ENCODE measurements at regions not wholly inside any gene's neighbourhood (a gene's known extent, or its start where the extent isn't known, plus 50 kb on each side); places are given as distances from the start of the nearest gene placed in this dataset.
"Not testable (repeated sequence)": the region's sequence is repeated elsewhere in the genome, so short reads cannot be mapped to it uniquely, and the experiment has no call there.

GRCh38 chr9:63912451-63912850, 1372.6 kb downstream of the FOXD4L5 start:
- intact Hi-C loops (cut with DNase I; ENCODE audit: low total_unique reads); H3K27ac ChIP-seq; H3K4me1 ChIP-seq; H3K27me3 ChIP-seq; H3K36me3 ChIP-seq; DNase-seq; H3K4me3 ChIP-seq: not testable (repeated sequence)
- peaks cover 0 to 36% (median 26%) of the 10 kb centered on the region in 4 donors for H3K9me3 ChIP-seq
- 69 to 82% (median 77%) methylated on average over 6 of the region's 6 CpGs for WGBS, 5 donors

- H3K36me3 ChIP-seq; H3K27me3 ChIP-seq; DNase-seq; H3K27ac ChIP-seq; H3K4me1 ChIP-seq; intact Hi-C loops (cut with DNase I; ENCODE audit: low total_unique reads); H3K4me3 ChIP-seq: not testable (repeated sequence)
- H3K9me3 ChIP-seq, result peaks cover 0 to 27% (median 11%) of the 10 kb centered on the region in 4 donors
- 53 to 68% (median 57%) methylated on average over 3 of the region's 3 CpGs for WGBS, 5 donors
Observed at GRCh38 chr9:63909076-63909475, 1375.9 kb downstream of the FOXD4L5 start.

- H3K4me3 ChIP-seq; H3K4me1 ChIP-seq; intact Hi-C loops (cut with DNase I; ENCODE audit: low total_unique reads); H3K27ac ChIP-seq; H3K27me3 ChIP-seq; H3K36me3 ChIP-seq; DNase-seq: not testable (repeated sequence)
- H3K9me3 ChIP-seq, result peaks cover 0 to 24% (median 7%) of the 10 kb centered on the region in 4 donors
- WGBS, 5 donors, result 81 to 90% (median 85%) methylated on average over 6 to 16 of the region's 16 CpGs
Observed at GRCh38 chr9:63899637-63900190, 1385.3 kb downstream of the FOXD4L5 start.

DNA sequence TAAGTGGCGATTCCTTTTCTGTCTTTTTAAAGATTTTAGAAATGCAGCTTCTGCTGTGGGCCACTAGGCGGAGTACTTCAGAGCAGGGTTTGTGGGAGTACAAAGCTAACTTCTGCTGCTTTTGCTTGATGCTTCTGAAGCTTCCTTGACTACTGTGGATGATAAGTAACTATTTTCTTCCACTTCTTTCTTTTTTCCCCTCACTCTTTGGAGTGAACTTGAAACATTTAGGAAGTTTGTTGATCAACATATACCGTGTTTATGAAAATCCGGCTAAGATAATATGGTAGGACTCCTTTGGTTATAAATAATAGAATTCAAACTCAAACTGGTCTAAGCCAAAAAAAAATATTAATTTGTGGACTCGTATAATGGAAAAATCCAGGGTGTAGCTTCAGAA, 1403.6 kb downstream of the FOXD4L5 start:
- H3K36me3 ChIP-seq; H3K27ac ChIP-seq; intact Hi-C loops (cut with DNase I; ENCODE audit: low total_unique reads); DNase-seq; H3K4me3 ChIP-seq; H3K27me3 ChIP-seq; H3K4me1 ChIP-seq: not testable (repeated sequence)
- peaks cover 0 to 13% (median 0%) of the 10 kb centered on the region in 4 donors for H3K9me3 ChIP-seq
- 61 to 66% (median 64%) methylated on average over 4 of the region's 5 CpGs for WGBS, 5 donors

DNA sequence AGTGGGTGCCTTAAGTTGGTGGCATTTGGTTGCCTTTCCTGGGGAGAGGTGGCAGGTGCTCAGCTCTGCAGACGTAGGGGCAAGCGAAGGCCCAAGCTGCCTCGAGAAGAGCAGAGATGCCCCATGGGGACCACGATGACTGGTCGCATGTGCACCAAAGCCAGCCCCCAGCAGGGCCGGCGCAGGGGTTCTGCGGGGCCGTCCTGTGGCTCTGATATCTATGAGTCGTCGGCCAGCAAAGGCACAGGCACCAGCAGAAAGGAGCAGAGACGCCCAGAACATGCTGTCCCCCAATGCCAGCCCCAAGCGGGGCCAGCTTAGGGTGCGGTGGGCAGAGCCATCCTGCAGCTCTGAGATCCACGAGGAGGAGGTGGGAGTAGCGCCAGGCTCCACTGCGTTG, 1408.6 kb downstream of the FOXD4L5 start:
- DNase-seq, result not testable (repeated sequence)

DNA sequence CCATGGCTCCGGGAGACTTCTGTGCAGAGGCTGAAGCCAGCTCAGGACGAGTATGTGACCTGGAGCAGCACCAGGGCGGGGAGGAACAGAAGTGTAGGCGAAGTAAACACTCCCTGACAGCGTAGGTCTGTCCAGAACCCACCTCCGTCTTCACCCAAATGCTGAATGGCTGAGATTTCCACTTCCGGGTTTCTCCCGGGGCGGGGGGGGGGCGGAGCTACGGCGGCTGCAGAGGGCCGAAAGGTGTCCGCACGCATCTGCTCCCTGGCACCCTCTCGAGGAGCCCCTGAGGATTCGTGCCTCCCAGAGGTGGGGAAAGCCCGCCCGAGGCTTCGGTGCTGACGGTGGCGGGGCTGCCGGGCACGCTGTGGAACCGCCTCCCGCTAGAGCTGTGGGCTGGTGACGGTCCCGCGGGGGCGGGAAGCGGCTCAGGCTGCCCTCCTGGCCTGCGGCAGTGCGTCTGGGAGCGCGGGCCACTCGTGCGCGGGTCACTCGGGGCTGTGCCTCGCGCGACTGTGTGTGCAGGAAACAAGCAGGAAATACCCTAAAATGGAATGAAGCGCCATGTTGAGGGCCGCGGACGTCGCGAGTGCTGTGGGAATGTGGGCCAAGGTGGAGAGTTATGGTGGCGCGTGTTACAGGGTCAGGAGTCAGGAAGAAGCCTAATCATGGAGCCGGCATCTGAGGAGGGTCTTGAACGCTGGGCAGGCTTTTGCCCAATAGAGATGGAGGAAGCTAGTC, 1425.4 kb downstream of the FOXD4L5 start:
- DNase-seq, result peak in 1 of 2 donors; percentile 0
- WGBS, 5 donors, result 37 to 54% (median 48%) methylated on average over 32 to 52 of the region's 52 CpGs

More for the DNA sequence above, 1408.6 kb downstream of the FOXD4L5 start:
- H3K4me1 ChIP-seq; H3K27ac ChIP-seq; H3K27me3 ChIP-seq; H3K36me3 ChIP-seq; H3K4me3 ChIP-seq; intact Hi-C loops (cut with DNase I; ENCODE audit: low total_unique reads): not testable (repeated sequence)
- WGBS, 5 donors, result 80 to 90% (median 88%) methylated on average over 9 to 13 of the region's 17 CpGs; no CpG with 5 or more reads in 1 of the 5 donors
- H3K9me3 ChIP-seq, result peaks cover 0 to 17% (median 0%) of the 10 kb centered on the region in 4 donors

GRCh38 chr9:63859090-63859474, 1425.9 kb downstream of the FOXD4L5 start:
- H3K36me3 ChIP-seq; H3K27me3 ChIP-seq; H3K4me1 ChIP-seq; intact Hi-C loops (cut with DNase I; ENCODE audit: low total_unique reads); DNase-seq: not testable (repeated sequence)
- Histone ChIP-seq H3K27ac (peak overlapping the region in 2 of 5 donors; percentile 29 to 64), H3K9me3 (peaks cover 0 to 14% (median 13%) of the 10 kb centered on the region in 4 donors), H3K4me3 (peak overlapping the region in 2 of 4 donors; percentile 41 to 43)
- 35 to 43% (median 37%) methylated on average over 20 to 24 of the region's 24 CpGs for WGBS, 5 donors

More for the DNA sequence above, 1425.4 kb downstream of the FOXD4L5 start:
- Histone ChIP-seq H3K36me3 (no peaks in the 10 kb centered on the region), H3K27me3 (no peaks in the 10 kb centered on the region), H3K9me3 (peaks cover 0 to 14% (median 13%) of the 10 kb centered on the region in 4 donors), H3K4me1 (no peaks in the 10 kb centered on the region), H3K27ac (peak overlapping the region in 2 of 5 donors; percentile 29 to 64), H3K4me3 (peak overlapping the region in 2 of 4 donors; percentile 41 to 43)
- TF ChIP-seq EP300 (IDR thresholded peaks at IDR 0.05), result no peak
- no peak for TF ChIP-seq POLR2A (IDR thresholded peaks at IDR 0.05)
- TF ChIP-seq POLR2AphosphoS5 (IDR thresholded peaks at IDR 0.05), result no peak
- TF ChIP-seq, protein P1, sequence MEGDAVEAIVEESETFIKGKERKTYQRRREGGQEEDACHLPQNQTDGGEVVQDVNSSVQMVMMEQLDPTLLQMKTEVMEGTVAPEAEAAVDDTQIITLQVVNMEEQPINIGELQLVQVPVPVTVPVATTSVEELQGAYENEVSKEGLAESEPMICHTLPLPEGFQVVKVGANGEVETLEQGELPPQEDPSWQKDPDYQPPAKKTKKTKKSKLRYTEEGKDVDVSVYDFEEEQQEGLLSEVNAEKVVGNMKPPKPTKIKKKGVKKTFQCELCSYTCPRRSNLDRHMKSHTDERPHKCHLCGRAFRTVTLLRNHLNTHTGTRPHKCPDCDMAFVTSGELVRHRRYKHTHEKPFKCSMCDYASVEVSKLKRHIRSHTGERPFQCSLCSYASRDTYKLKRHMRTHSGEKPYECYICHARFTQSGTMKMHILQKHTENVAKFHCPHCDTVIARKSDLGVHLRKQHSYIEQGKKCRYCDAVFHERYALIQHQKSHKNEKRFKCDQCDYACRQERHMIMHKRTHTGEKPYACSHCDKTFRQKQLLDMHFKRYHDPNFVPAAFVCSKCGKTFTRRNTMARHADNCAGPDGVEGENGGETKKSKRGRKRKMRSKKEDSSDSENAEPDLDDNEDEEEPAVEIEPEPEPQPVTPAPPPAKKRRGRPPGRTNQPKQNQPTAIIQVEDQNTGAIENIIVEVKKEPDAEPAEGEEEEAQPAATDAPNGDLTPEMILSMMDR (IDR thresholded peaks at IDR 0.05), result no peak
- intact Hi-C loops (cut with DNase I; ENCODE audit: low total_unique reads), result no loop called here

- intact Hi-C loops (cut with DNase I; ENCODE audit: low total_unique reads), result not testable (repeated sequence)
Observed at GRCh38 chr9:63853140-63853751, 1431.8 kb downstream of the FOXD4L5 start.

GRCh38 chr9:63824804-63825203, 1460.2 kb downstream of the FOXD4L5 start:
- H3K27ac ChIP-seq; H3K4me1 ChIP-seq; H3K4me3 ChIP-seq; H3K36me3 ChIP-seq; H3K9me3 ChIP-seq; intact Hi-C loops (cut with DNase I; ENCODE audit: low total_unique reads); DNase-seq; H3K27me3 ChIP-seq: not testable (repeated sequence)
- WGBS, 5 donors, result 12 to 21% (median 19%) methylated on average over 1 of the region's 1 CpG

More at GRCh38 chr9:63853140-63853751, 1431.8 kb downstream of the FOXD4L5 start:
- H3K4me3 ChIP-seq, DNase-seq, H3K4me1 ChIP-seq, H3K36me3 ChIP-seq, H3K27me3 ChIP-seq, H3K9me3 ChIP-seq, H3K27ac ChIP-seq: not testable (repeated sequence)
- 87 to 95% (median 89%) methylated on average over 14 to 15 of the region's 15 CpGs for WGBS, 5 donors

All from stomach (tissue), 8 donors.